NB4 (cell line): ENCODE measurements at regions not wholly inside any gene's neighbourhood (a gene's known extent, or its start where the extent isn't known, plus 50 kb on each side); places are given as distances from the start of the nearest gene placed in this dataset.
"Not testable (repeated sequence)": the region's sequence is repeated elsewhere in the genome, so short reads cannot be mapped to it uniquely, and the experiment has no call there.

Experiments
- DNase-seq: peaks from one replicate; pipeline ENCODE4 v3.0.0; 2010; ENCODE audit warnings: low read depth
- H3K4me3 ChIP-seq: one replicate; pipeline ENCODE4 v1.5.1; 2011; ENCODE audit warnings: mild to moderate bottlenecking, low read depth, low read length, moderate library complexity
- CTCF ChIP-seq: IDR thresholded peaks from one replicate; pipeline ENCODE4 v1.5.1; 2012; ENCODE audit warnings: low read depth, low read length
- MAX ChIP-seq: IDR thresholded peaks from 2 replicates; pipeline ENCODE4 v1.6.1; 2011; ENCODE audit warnings: low read depth, low read length
- MYC ChIP-seq: IDR thresholded peaks from 2 replicates; pipeline ENCODE4 v1.6.1; 2011; ENCODE audit warnings: low read depth, low read length
- POLR2A ChIP-seq: IDR thresholded peaks from 2 replicates; pipeline ENCODE4 v1.6.1; 2011; ENCODE audit warnings: mild to moderate bottlenecking; ENCODE audit not compliant: insufficient read length; ENCODE audit errors: extremely low read depth

GRCh38 chr9:97794666-97795065, 58.4 kb upstream of the FOXE1 start:
- DNase-seq, result no peak
- TF ChIP-seq MAX (no peak), CTCF (no peak), POLR2A (no peak), MYC (no peak)
- no peak overlapping the region for H3K4me3 ChIP-seq

- not testable (repeated sequence) for H3K4me3 ChIP-seq, DNase-seq
These were observed 56.9 kb upstream of the FOXE1 start for GRCh38 chr9:97796176-97796575.

- TF ChIP-seq POLR2A (no peak), CTCF (no peak), MAX (no peak), MYC (no peak)
- DNase-seq, result no peak
- no peak overlapping the region for H3K4me3 ChIP-seq
These were observed 51.8 kb upstream of the FOXE1 start for GRCh38 chr9:97801180-97801579.

- no peak for DNase-seq
- H3K4me3 ChIP-seq, result no peak overlapping the region
- TF ChIP-seq MYC (no peak), MAX (no peak), POLR2A (no peak), CTCF (no peak)
These were observed 50.8 kb upstream of the FOXE1 start for GRCh38 chr9:97802276-97802675.

GRCh38 chr9:97803167-97804058, 49.6 kb upstream of the FOXE1 start:
- peak overlapping the region; percentile 32 for H3K4me3 ChIP-seq
- TF ChIP-seq POLR2A (peak; percentile 39), MYC (no peak), MAX (peak; percentile 27), CTCF (no peak)
- DNase-seq, result peak; percentile 68
